ENCODE measurements at regions not wholly inside any gene's neighbourhood (a gene's known extent, or its start where the extent isn't known, plus 50 kb on each side); places are given as distances from the start of the nearest gene placed in this dataset.

- TF ChIP-seq ESRRA (IDR thresholded peaks at IDR 0.05; ENCODE audit: low read length) (no peak), NFIC (IDR thresholded peaks at IDR 0.05; ENCODE audit: low read depth, low read length) (no peak), ZBED1 (IDR thresholded peaks at IDR 0.05; ENCODE audit: borderline replicate concordance) (no peak)
These were observed 127.9 kb upstream of the NTM start for GRCh38 chr11:131242476-131243000.

All from GM12878 (cell line).